Activated naive CD4-positive, alpha-beta T cell treated with anti-CD3 and anti-CD28 coated beads for 36 hours (primary cell): ENCODE measurements at regions not wholly inside any gene's neighbourhood (a gene's known extent, or its start where the extent isn't known, plus 50 kb on each side); places are given as distances from the start of the nearest gene placed in this dataset.

Source experiments
- CTCF ChIA-PET: fragments of 350-600 bp; sonication (Branson Sonifier 250); formaldehyde crosslinking; loops from one replicate; lab custom pipeline; 2021; ENCODE audit warnings: antibody characterized with exemption; lab: Charles Lee
- DNase-seq: peaks from one replicate; pipeline ENCODE4 v3.0.0-alpha.2; 2020
- H3K27ac Mint-ChIP-seq: one replicate; pipeline ENCODE4 v1.8.0; 2021; ENCODE audit warnings: mild to moderate bottlenecking, mixed read lengths
- H3K27me3 Mint-ChIP-seq: one replicate; pipeline ENCODE4 v1.8.0; 2021; ENCODE audit warnings: low read depth, mixed read lengths
- H3K36me3 Mint-ChIP-seq: one replicate; pipeline ENCODE4 v1.8.0; 2021; ENCODE audit warnings: low read depth, mixed read lengths
- H3K4me1 Mint-ChIP-seq: one replicate; pipeline ENCODE4 v1.8.0; 2021; ENCODE audit warnings: low read depth, mixed read lengths
- H3K4me3 Mint-ChIP-seq: one replicate; pipeline ENCODE4 v1.8.0; 2021; ENCODE audit warnings: mild to moderate bottlenecking, moderate library complexity, mixed read lengths
- H3K9me3 Mint-ChIP-seq: one replicate; pipeline ENCODE4 v1.8.0; 2021; ENCODE audit warnings: mixed read lengths
- intact Hi-C: fragments of 100-400 bp; cut with micrococcal nuclease; formaldehyde crosslinking; loops from one replicate; pipeline ENCODE4 v1.15.1; 2023

- no peak overlapping the region for H3K27ac Mint-ChIP-seq
- H3K36me3 Mint-ChIP-seq = peaks cover 3% of the 10 kb centered on the region
- DNase-seq = no peak
- no peaks in the 10 kb centered on the region for H3K9me3 Mint-ChIP-seq
- no peaks in the 10 kb centered on the region for H3K27me3 Mint-ChIP-seq
- H3K4me3 Mint-ChIP-seq = no peak overlapping the region
- CTCF ChIA-PET = no interaction called here
- intact Hi-C loops = no loop called here
- no peaks in the 10 kb centered on the region for H3K4me1 Mint-ChIP-seq
Observed at GRCh38 chr2:144079803-144080202, 440.1 kb downstream of the ZEB2 start.

- H3K4me3 Mint-ChIP-seq = no peak overlapping the region
- DNase-seq = no peak
- no peaks in the 10 kb centered on the region for H3K27me3 Mint-ChIP-seq
- H3K9me3 Mint-ChIP-seq = no peaks in the 10 kb centered on the region
- H3K4me1 Mint-ChIP-seq = no peaks in the 10 kb centered on the region
- H3K36me3 Mint-ChIP-seq = peaks cover 3% of the 10 kb centered on the region
- H3K27ac Mint-ChIP-seq = no peak overlapping the region
- intact Hi-C loops = no loop called here
- CTCF ChIA-PET = no interaction called here
Observed at GRCh38 chr2:144078802-144079724, 440.9 kb downstream of the ZEB2 start.

GRCh38 chr2:144078106-144078505 lies 441.8 kb downstream of the ZEB2 start:
- CTCF ChIA-PET = no interaction called here
- Mint-ChIP-seq H3K4me3 (no peak overlapping the region), H3K4me1 (no peaks in the 10 kb centered on the region), H3K27me3 (no peaks in the 10 kb centered on the region), H3K27ac (no peak overlapping the region), H3K36me3 (peaks cover 1% of the 10 kb centered on the region), H3K9me3 (no peaks in the 10 kb centered on the region)
- DNase-seq = no peak
- intact Hi-C loops = no loop called here

GRCh38 chr2:144074450-144074849 lies 445.5 kb downstream of the ZEB2 start:
- intact Hi-C loops = no loop called here
- H3K4me3 Mint-ChIP-seq = no peak overlapping the region
- H3K27ac Mint-ChIP-seq = no peak overlapping the region
- no peaks in the 10 kb centered on the region for H3K36me3 Mint-ChIP-seq
- no peaks in the 10 kb centered on the region for H3K27me3 Mint-ChIP-seq
- CTCF ChIA-PET = interaction anchor here (0.6 kb wide), 1 partner anchor 470 kb away, joined by 3 read pairs; no protein-coding TSS in a partner anchor
- no peak for DNase-seq
- no peaks in the 10 kb centered on the region for H3K4me1 Mint-ChIP-seq
- H3K9me3 Mint-ChIP-seq = no peaks in the 10 kb centered on the region

- CTCF ChIA-PET = no interaction called here
- Mint-ChIP-seq H3K4me1 (no peaks in the 10 kb centered on the region), H3K9me3 (no peaks in the 10 kb centered on the region), H3K27me3 (no peaks in the 10 kb centered on the region), H3K36me3 (no peaks in the 10 kb centered on the region), H3K27ac (no peak overlapping the region), H3K4me3 (no peak overlapping the region)
- intact Hi-C loops = no loop called here
- DNase-seq = no peak
Observed at GRCh38 chr2:144071461-144071860, 448.5 kb downstream of the ZEB2 start.

- Mint-ChIP-seq H3K27me3 (no peaks in the 10 kb centered on the region), H3K4me3 (no peak overlapping the region), H3K27ac (no peak overlapping the region), H3K4me1 (no peaks in the 10 kb centered on the region), H3K36me3 (no peaks in the 10 kb centered on the region), H3K9me3 (no peaks in the 10 kb centered on the region)
- CTCF ChIA-PET = interaction anchor here (0.6 kb wide), 1 partner anchor 433 kb away, joined by 3 read pairs; no protein-coding TSS in a partner anchor
- intact Hi-C loops = no loop called here
- no peak for DNase-seq
Observed at GRCh38 chr2:144067506-144067905, 452.4 kb downstream of the ZEB2 start.

GRCh38 chr2:144063602-144064001 lies 456.3 kb downstream of the ZEB2 start:
- Mint-ChIP-seq H3K4me3 (no peak overlapping the region), H3K4me1 (no peaks in the 10 kb centered on the region), H3K27ac (no peak overlapping the region), H3K36me3 (no peaks in the 10 kb centered on the region), H3K27me3 (no peaks in the 10 kb centered on the region), H3K9me3 (no peaks in the 10 kb centered on the region)
- CTCF ChIA-PET = no interaction called here
- intact Hi-C loops = no loop called here
- no peak for DNase-seq

GRCh38 chr2:144054911-144055310 lies 465.0 kb downstream of the ZEB2 start:
- Mint-ChIP-seq H3K27ac (no peak overlapping the region), H3K9me3 (no peaks in the 10 kb centered on the region), H3K4me1 (no peaks in the 10 kb centered on the region), H3K4me3 (no peak overlapping the region), H3K27me3 (no peaks in the 10 kb centered on the region), H3K36me3 (no peaks in the 10 kb centered on the region)
- DNase-seq = no peak
- CTCF ChIA-PET = no interaction called here
- intact Hi-C loops = no loop called here

- H3K27me3 Mint-ChIP-seq = no peaks in the 10 kb centered on the region
- H3K36me3 Mint-ChIP-seq = no peaks in the 10 kb centered on the region
- no peak overlapping the region for H3K4me3 Mint-ChIP-seq
- H3K27ac Mint-ChIP-seq = no peak overlapping the region
- DNase-seq = no peak
- intact Hi-C loops = no loop called here
- H3K4me1 Mint-ChIP-seq = no peaks in the 10 kb centered on the region
- CTCF ChIA-PET = no interaction called here
- H3K9me3 Mint-ChIP-seq = no peaks in the 10 kb centered on the region
Observed at GRCh38 chr2:144052083-144052482, 467.8 kb downstream of the ZEB2 start.

- H3K4me1 Mint-ChIP-seq = no peaks in the 10 kb centered on the region
- no peak for DNase-seq
- CTCF ChIA-PET = no interaction called here
- H3K9me3 Mint-ChIP-seq = no peaks in the 10 kb centered on the region
- H3K27ac Mint-ChIP-seq = no peak overlapping the region
- no peak overlapping the region for H3K4me3 Mint-ChIP-seq
- no peaks in the 10 kb centered on the region for H3K27me3 Mint-ChIP-seq
- H3K36me3 Mint-ChIP-seq = no peaks in the 10 kb centered on the region
- intact Hi-C loops = no loop called here
Observed at GRCh38 chr2:144049137-144049536, 470.8 kb downstream of the ZEB2 start.

GRCh38 chr2:144048631-144049060 lies 471.3 kb downstream of the ZEB2 start:
- H3K4me3 Mint-ChIP-seq = no peak overlapping the region
- CTCF ChIA-PET = no interaction called here
- H3K9me3 Mint-ChIP-seq = no peaks in the 10 kb centered on the region
- no peaks in the 10 kb centered on the region for H3K4me1 Mint-ChIP-seq
- no peak for DNase-seq
- intact Hi-C loops = no loop called here
- H3K36me3 Mint-ChIP-seq = no peaks in the 10 kb centered on the region
- H3K27me3 Mint-ChIP-seq = no peaks in the 10 kb centered on the region
- no peak overlapping the region for H3K27ac Mint-ChIP-seq

- no peaks in the 10 kb centered on the region for H3K4me1 Mint-ChIP-seq
- no peak overlapping the region for H3K27ac Mint-ChIP-seq
- no peaks in the 10 kb centered on the region for H3K36me3 Mint-ChIP-seq
- DNase-seq = no peak
- no peaks in the 10 kb centered on the region for H3K9me3 Mint-ChIP-seq
- H3K27me3 Mint-ChIP-seq = no peaks in the 10 kb centered on the region
- H3K4me3 Mint-ChIP-seq = no peak overlapping the region
- CTCF ChIA-PET = interaction anchor here (0.6 kb wide), 1 partner anchor 427 kb away, joined by 3 read pairs; no protein-coding TSS in a partner anchor
- intact Hi-C loops = no loop called here
Observed at GRCh38 chr2:144042751-144043150, 477.2 kb downstream of the ZEB2 start.

- H3K27me3 Mint-ChIP-seq = no peaks in the 10 kb centered on the region
- CTCF ChIA-PET = no interaction called here
- no peak overlapping the region for H3K27ac Mint-ChIP-seq
- H3K4me1 Mint-ChIP-seq = no peaks in the 10 kb centered on the region
- no peaks in the 10 kb centered on the region for H3K9me3 Mint-ChIP-seq
- DNase-seq = no peak
- H3K4me3 Mint-ChIP-seq = no peak overlapping the region
- no peaks in the 10 kb centered on the region for H3K36me3 Mint-ChIP-seq
- intact Hi-C loops = no loop called here
Observed at GRCh38 chr2:144041612-144042011, 478.3 kb downstream of the ZEB2 start.
